ENCODE measurements at regions not wholly inside any gene's neighbourhood (a gene's known extent, or its start where the extent isn't known, plus 50 kb on each side); places are given as distances from the start of the nearest gene placed in this dataset.

- DNase-seq (ENCODE audit: low read depth) = no peak
- no peak overlapping the region for H3K4me3 ChIP-seq (ENCODE audit: low read depth, low read length)
- TF ChIP-seq CTCF (IDR thresholded peaks at IDR 0.05; ENCODE audit: insufficient read depth, low read depth, low read length) = no peak
Measured at GRCh38 chr5:125785407-125785806, 637.8 kb upstream of the GRAMD2B start.

GRCh38 chr5:125786021-125786420 is 637.2 kb upstream of the GRAMD2B start:
- DNase-seq (ENCODE audit: low read depth) = no peak
- no peak overlapping the region for H3K4me3 ChIP-seq (ENCODE audit: low read depth, low read length)
- no peak for TF ChIP-seq CTCF (IDR thresholded peaks at IDR 0.05; ENCODE audit: insufficient read depth, low read depth, low read length)

GRCh38 chr5:125793470-125793869 is 629.7 kb upstream of the GRAMD2B start:
- H3K4me3 ChIP-seq (ENCODE audit: low read depth, low read length) = no peak overlapping the region
- TF ChIP-seq CTCF (IDR thresholded peaks at IDR 0.05; ENCODE audit: insufficient read depth, low read depth, low read length) = no peak

GRCh38 chr5:125794922-125795321 is 628.3 kb upstream of the GRAMD2B start:
- no peak for TF ChIP-seq CTCF (IDR thresholded peaks at IDR 0.05; ENCODE audit: insufficient read depth, low read depth, low read length)
- H3K4me3 ChIP-seq (ENCODE audit: low read depth, low read length) = no peak overlapping the region
- DNase-seq (ENCODE audit: low read depth) = no peak

More at GRCh38 chr5:125793470-125793869, 629.7 kb upstream of the GRAMD2B start:
- DNase-seq (ENCODE audit: low read depth) = no peak

GRCh38 chr5:125798307-125798706 is 624.9 kb upstream of the GRAMD2B start:
- H3K4me3 ChIP-seq (ENCODE audit: low read depth, low read length) = no peak overlapping the region
- no peak for TF ChIP-seq CTCF (IDR thresholded peaks at IDR 0.05; ENCODE audit: insufficient read depth, low read depth, low read length)
- DNase-seq (ENCODE audit: low read depth) = peak; percentile 57

GRCh38 chr5:125812651-125813050 is 610.6 kb upstream of the GRAMD2B start:
- DNase-seq (ENCODE audit: low read depth) = no peak
- no peak overlapping the region for H3K4me3 ChIP-seq (ENCODE audit: low read depth, low read length)
- no peak for TF ChIP-seq CTCF (IDR thresholded peaks at IDR 0.05; ENCODE audit: insufficient read depth, low read depth, low read length)

- no peak for DNase-seq (ENCODE audit: low read depth)
- no peak for TF ChIP-seq CTCF (IDR thresholded peaks at IDR 0.05; ENCODE audit: insufficient read depth, low read depth, low read length)
- H3K4me3 ChIP-seq (ENCODE audit: low read depth, low read length) = no peak overlapping the region
Measured at GRCh38 chr5:125813221-125813974, 609.8 kb upstream of the GRAMD2B start.

All from fibroblast of villous mesenchyme (primary cell).